ENCODE measurements at regions not wholly inside any gene's neighbourhood (a gene's known extent, or its start where the extent isn't known, plus 50 kb on each side); places are given as distances from the start of the nearest gene placed in this dataset.

GRCh38 chr1:191561276-191561675 is 597.0 kb upstream of the RGS18 start:
- no peak for TF ChIP-seq CTCF (IDR thresholded peaks at IDR 0.05)
- H3K4me1 ChIP-seq: no peaks in the 10 kb centered on the region
- H3K4me3 ChIP-seq: no peak overlapping the region
- no peaks in the 10 kb centered on the region for H3K36me3 ChIP-seq
- H3K27ac ChIP-seq: no peak overlapping the region
- no peak for DNase-seq (ENCODE audit: low spot score)
- H3K27me3 ChIP-seq: no peaks in the 10 kb centered on the region
- H3K9me3 ChIP-seq: no peaks in the 10 kb centered on the region

DNA sequence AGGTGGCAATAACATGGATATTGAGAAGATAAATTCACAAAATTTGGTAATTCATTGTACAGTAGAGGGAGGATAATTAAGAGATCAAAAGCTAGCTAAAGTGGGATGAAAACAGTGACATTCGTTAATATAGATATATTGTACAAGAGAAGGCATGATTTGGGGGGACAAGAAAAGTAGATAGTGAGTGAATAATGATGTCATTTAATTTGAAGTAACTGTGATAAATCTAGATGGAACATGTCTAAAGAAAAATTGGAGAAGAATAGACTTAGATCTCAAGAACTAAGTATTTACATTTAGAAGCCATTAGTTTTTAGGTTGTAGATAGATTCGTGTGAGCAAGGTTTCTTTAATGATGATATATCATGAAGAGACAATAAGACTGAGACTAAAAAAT is 594.0 kb upstream of the RGS18 start:
- Histone ChIP-seq H3K4me3 (no peak overlapping the region), H3K27ac (no peak overlapping the region), H3K27me3 (no peaks in the 10 kb centered on the region), H3K4me1 (no peaks in the 10 kb centered on the region), H3K36me3 (no peaks in the 10 kb centered on the region), H3K9me3 (no peaks in the 10 kb centered on the region)
- DNase-seq (ENCODE audit: low spot score): no peak
- TF ChIP-seq CTCF (IDR thresholded peaks at IDR 0.05): no peak

- Histone ChIP-seq H3K36me3 (no peaks in the 10 kb centered on the region), H3K4me1 (no peaks in the 10 kb centered on the region), H3K27ac (no peak overlapping the region), H3K4me3 (no peak overlapping the region), H3K27me3 (no peaks in the 10 kb centered on the region), H3K9me3 (no peaks in the 10 kb centered on the region)
- no peak for TF ChIP-seq CTCF (IDR thresholded peaks at IDR 0.05)
- no peak for DNase-seq (ENCODE audit: low spot score)
Observed at GRCh38 chr1:191572479-191572878, 585.8 kb upstream of the RGS18 start.

- Histone ChIP-seq H3K36me3 (no peaks in the 10 kb centered on the region), H3K9me3 (no peaks in the 10 kb centered on the region), H3K27me3 (no peaks in the 10 kb centered on the region), H3K27ac (no peak overlapping the region), H3K4me3 (no peak overlapping the region), H3K4me1 (no peaks in the 10 kb centered on the region)
- no peak for DNase-seq (ENCODE audit: low spot score)
- TF ChIP-seq CTCF (IDR thresholded peaks at IDR 0.05): no peak
Observed at GRCh38 chr1:191575180-191575579, 583.1 kb upstream of the RGS18 start.

DNA sequence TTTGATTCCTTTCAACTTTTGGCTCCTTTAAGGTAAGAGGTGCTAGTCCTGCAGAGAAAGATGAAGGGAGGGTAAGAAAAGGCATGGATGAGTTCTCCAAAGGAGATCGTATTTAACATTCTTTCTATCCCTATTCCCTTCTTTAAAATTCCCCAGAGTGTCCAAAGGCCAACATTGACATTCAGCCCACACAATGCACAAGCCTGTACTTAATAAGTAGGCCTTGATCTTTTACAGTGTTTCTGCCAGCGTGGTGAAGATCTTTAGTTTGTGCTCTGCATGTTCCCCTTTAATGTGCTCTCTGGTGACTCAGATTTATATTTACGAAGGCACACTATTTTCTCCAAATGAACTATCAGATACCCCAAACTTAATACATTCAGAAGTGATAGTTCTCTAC is 582.5 kb upstream of the RGS18 start:
- TF ChIP-seq CTCF (IDR thresholded peaks at IDR 0.05): no peak
- DNase-seq (ENCODE audit: low spot score): no peak
- Histone ChIP-seq H3K9me3 (no peaks in the 10 kb centered on the region), H3K27ac (no peak overlapping the region), H3K4me1 (no peaks in the 10 kb centered on the region), H3K36me3 (no peaks in the 10 kb centered on the region), H3K4me3 (no peak overlapping the region), H3K27me3 (no peaks in the 10 kb centered on the region)

DNA sequence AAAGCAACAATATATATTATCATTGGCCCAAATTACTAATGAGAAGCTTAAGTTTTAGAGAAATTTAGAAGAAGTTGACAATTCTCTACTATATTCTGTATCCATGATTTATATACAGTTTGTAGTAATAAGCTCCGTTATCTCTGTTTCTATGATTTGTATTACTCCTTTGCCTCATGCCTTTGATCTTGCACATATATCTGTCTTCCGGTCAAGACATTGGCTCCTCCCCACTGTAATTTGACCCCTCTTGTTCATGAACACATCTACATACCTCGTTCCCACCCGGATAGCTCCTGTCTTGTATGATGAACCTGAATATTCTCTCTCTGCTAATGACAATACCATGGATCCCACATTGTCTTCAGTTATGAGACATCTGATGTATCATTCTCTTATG is 581.0 kb upstream of the RGS18 start:
- H3K9me3 ChIP-seq: no peaks in the 10 kb centered on the region
- no peaks in the 10 kb centered on the region for H3K4me1 ChIP-seq
- H3K27me3 ChIP-seq: no peaks in the 10 kb centered on the region
- H3K4me3 ChIP-seq: no peak overlapping the region
- no peak for TF ChIP-seq CTCF (IDR thresholded peaks at IDR 0.05)
- DNase-seq (ENCODE audit: low spot score): no peak
- H3K27ac ChIP-seq: no peak overlapping the region
- no peaks in the 10 kb centered on the region for H3K36me3 ChIP-seq

Data from right atrium auricular region (tissue), 2 donors.